Adrenal gland (tissue), 9 donors: ENCODE measurements at regions not wholly inside any gene's neighbourhood (a gene's known extent, or its start where the extent isn't known, plus 50 kb on each side); places are given as distances from the start of the nearest gene placed in this dataset.

Experiments used
- DNase-seq, 7 donors: peaks; one replicate each; pipeline ENCODE4 v3.0.0-alpha.2; 2019 to 2020
- H3K27ac ChIP-seq, 5 donors: fragments of 200-600 bp; sonication (generic) in 4 of 5; 1 replicate in 3 of 5; 2 replicates in 2 of 5; pipeline versions ENCODE4 v1.5.1 to v1.8.0; 2016 to 2020; ENCODE audit warnings: mild to moderate bottlenecking in 1 of 5
- H3K27me3 ChIP-seq: fragments of 200-600 bp; 2 replicates; pipeline ENCODE4 v1.8.0; 2021
- H3K36me3 ChIP-seq, 2 donors: fragments of 200-600 bp; replicated peaks in 1 of 2; 1 replicate in 1 of 2; 2 replicates in 1 of 2; pipeline versions ENCODE4 v1.5.1 to v1.8.0; 2018 to 2022
- H3K4me1 ChIP-seq, 2 donors: fragments of 200-600 bp; replicated peaks in 1 of 2; 1 replicate in 1 of 2; 2 replicates in 1 of 2; pipeline versions ENCODE4 v1.5.1 to v1.8.0; 2018 to 2021
- H3K4me3 ChIP-seq, 4 donors: fragments of 200-600 bp; sonication (generic) in 3 of 4; one replicate each; pipeline ENCODE4 v1.5.1; 2016 to 2018
- H3K9me3 ChIP-seq, 3 donors: fragments of 200-600 bp; sonication (generic) in 1 of 3; replicated peaks in 1 of 3; 1 replicate in 2 of 3; 2 replicates in 1 of 3; pipeline versions ENCODE4 v1.5.1 to v1.8.0; 2016 to 2021
- CTCF ChIP-seq, 6 experiments: fragments of 450-650 bp in 4 of 6; fragments of 200-600 bp in 2 of 6; sonication (generic) in 1 of 6; IDR thresholded peaks; 1 replicate in 5 of 6; 2 replicates in 1 of 6; pipeline versions ENCODE4 v1.5.1 to v1.8.0; 2016 to 2021; ENCODE audit warnings: antibody characterized with exemption in 6 of 6, mild to moderate bottlenecking in 2 of 6, moderate library complexity in 1 of 6
- POLR2A ChIP-seq, 2 donors: fragments of 450-650 bp; IDR thresholded peaks; one replicate each; pipeline ENCODE4 v1.6.1; 2017; ENCODE audit warnings: antibody characterized with exemption in 2 of 2, mild to moderate bottlenecking in 2 of 2, moderate library complexity in 1 of 2
- WGBS, 4 donors: extraction: QIAGEN DNeasy Blood & Tissue Kit in 2 of 4; methylation state at CpG; one replicate each; pipeline versions ENCODE4 v1.1.5 to v1.1.7; 2013 to 2017; 5-methylcytosine and 5-hydroxymethylcytosine counted together
- intact Hi-C, 2 donors: fragments of 100-400 bp; cut with DNase I; formaldehyde crosslinking; loops; one replicate each; pipeline versions ENCODE4 v1.14.1 to v1.15.0; 2022 to 2023
- donor health status: healthy with polysubstance abuse.
- donor health status: Bipolar disorder and iron deficiency.
- donor health status: DM: yes; HTN: yes; CAD: no.
- donor health status: DM: no; HTN: no; CAD: no.
- donor health status: DM: no; HTN: no; CAD: no.

- no peaks in the 10 kb centered on the region for H3K27me3 ChIP-seq
- intact Hi-C loops: no loop called here
- no peak for TF ChIP-seq POLR2A (IDR thresholded peaks at IDR 0.05)
- TF ChIP-seq CTCF (IDR thresholded peaks at IDR 0.05): no peak
- H3K36me3 ChIP-seq: no peaks in the 10 kb centered on the region
- DNase-seq: no peak
- H3K9me3 ChIP-seq: no peaks in the 10 kb centered on the region
- H3K27ac ChIP-seq: no peak overlapping the region
- WGBS, 4 donors: 84 to 93% (median 89%) methylated on average over 4 of the region's 4 CpGs
- no peaks in the 10 kb centered on the region for H3K4me1 ChIP-seq
- H3K4me3 ChIP-seq: no peak overlapping the region
Measured at GRCh38 chr3:187931101-187931500, 185.8 kb upstream of the BCL6 start.

GRCh38 chr3:187931770-187932278 is 186.6 kb upstream of the BCL6 start:
- no peaks in the 10 kb centered on the region for H3K9me3 ChIP-seq
- H3K27ac ChIP-seq: no peak overlapping the region
- H3K27me3 ChIP-seq: no peaks in the 10 kb centered on the region
- no peaks in the 10 kb centered on the region for H3K4me1 ChIP-seq
- no peak for TF ChIP-seq CTCF (IDR thresholded peaks at IDR 0.05)
- 73 to 83% (median 78%) methylated on average over 4 of the region's 4 CpGs for WGBS, 4 donors
- DNase-seq: no peak
- H3K36me3 ChIP-seq: no peaks in the 10 kb centered on the region
- H3K4me3 ChIP-seq: no peak overlapping the region
- intact Hi-C loops: no loop called here

- WGBS, 4 donors: 92 to 95% (median 94%) methylated on average over 6 of the region's 6 CpGs
- H3K27ac ChIP-seq: no peak overlapping the region
- no peaks in the 10 kb centered on the region for H3K27me3 ChIP-seq
- H3K9me3 ChIP-seq: no peaks in the 10 kb centered on the region
- no peak overlapping the region for H3K4me3 ChIP-seq
- no peak for DNase-seq
- intact Hi-C loops: no loop called here
- no peaks in the 10 kb centered on the region for H3K4me1 ChIP-seq
- no peaks in the 10 kb centered on the region for H3K36me3 ChIP-seq
- TF ChIP-seq POLR2A (IDR thresholded peaks at IDR 0.05) (no peak), CTCF (IDR thresholded peaks at IDR 0.05) (no peak)
Measured at GRCh38 chr3:187932530-187932929, 187.3 kb upstream of the BCL6 start.

GRCh38 chr3:187935623-187936156 is 190.4 kb upstream of the BCL6 start:
- no peak overlapping the region for H3K4me3 ChIP-seq
- no peaks in the 10 kb centered on the region for H3K9me3 ChIP-seq
- H3K27me3 ChIP-seq: no peaks in the 10 kb centered on the region
- no peak for DNase-seq
- 73 to 85% (median 78%) methylated on average over 17 of the region's 17 CpGs for WGBS, 4 donors
- intact Hi-C loops: no loop called here
- no peaks in the 10 kb centered on the region for H3K36me3 ChIP-seq
- no peaks in the 10 kb centered on the region for H3K4me1 ChIP-seq
- TF ChIP-seq POLR2A (IDR thresholded peaks at IDR 0.05) (no peak), CTCF (IDR thresholded peaks at IDR 0.05) (no peak)
- no peak overlapping the region for H3K27ac ChIP-seq
